Midbrain (tissue), 1 donor: ENCODE measurements at regions not wholly inside any gene's neighbourhood (a gene's known extent, or its start where the extent isn't known, plus 50 kb on each side); places are given as distances from the start of the nearest gene placed in this dataset.

Experiments used
- DNase-seq: peaks from one replicate; lab custom pipeline; 2025; lab: John Stamatoyannopoulos, UW

DNA sequence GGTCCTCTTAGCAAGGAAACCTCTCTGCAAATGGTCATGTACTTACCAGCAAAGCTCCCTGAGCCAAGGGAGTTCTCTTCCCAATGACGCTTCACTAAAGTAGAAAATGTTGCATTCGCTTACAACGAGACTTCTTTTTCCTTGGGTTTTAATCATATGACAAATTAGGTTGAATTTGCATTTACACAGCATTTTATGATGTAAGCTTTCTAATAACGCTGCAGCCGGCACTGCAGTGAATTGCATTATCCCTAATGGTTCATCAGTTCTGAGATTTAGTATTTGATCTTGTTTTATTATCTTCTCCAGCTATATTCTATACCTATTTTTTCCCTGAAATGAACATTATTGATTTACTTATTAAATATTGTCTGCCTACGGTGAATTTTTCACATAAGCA, 339.3 kb upstream of the PFKP start:
- no peak for DNase-seq

DNA sequence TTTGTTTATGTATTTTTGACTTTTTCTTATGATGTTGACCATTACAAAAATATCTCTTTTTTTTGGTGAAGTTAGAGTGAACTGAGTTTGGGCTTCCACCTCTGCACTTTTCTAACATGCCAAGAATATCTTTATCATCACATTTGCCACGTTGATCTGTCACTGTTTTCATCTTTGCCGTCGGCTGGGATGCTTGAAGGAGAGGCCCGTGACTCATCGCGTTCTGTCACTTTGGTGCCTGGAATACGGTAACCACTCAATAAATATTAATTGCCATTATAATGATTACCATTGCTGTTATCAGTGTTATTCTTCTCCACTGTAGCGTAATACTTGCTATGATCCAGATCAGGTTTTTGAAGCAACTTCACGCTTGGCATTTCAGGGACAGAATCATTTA, 350.8 kb upstream of the PFKP start:
- DNase-seq: no peak

DNA sequence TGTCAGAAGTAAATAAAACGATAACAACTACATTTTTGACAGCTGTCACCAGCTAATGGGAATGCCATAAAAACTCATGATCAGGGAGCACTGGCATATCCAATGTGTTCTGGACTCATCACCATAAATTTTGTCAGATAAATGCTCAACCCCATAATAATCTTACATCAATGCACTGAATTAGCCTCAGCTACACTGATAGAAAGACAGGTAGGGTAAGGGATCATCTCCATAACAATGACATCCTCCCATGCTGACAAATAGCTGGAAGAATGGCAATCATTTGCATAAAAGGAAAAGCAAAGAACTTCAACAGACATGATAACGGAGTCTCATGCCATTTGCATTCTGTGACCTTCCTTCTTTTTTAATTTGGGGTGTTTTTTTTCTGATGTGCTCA, 352.8 kb upstream of the PFKP start:
- no peak for DNase-seq

DNA sequence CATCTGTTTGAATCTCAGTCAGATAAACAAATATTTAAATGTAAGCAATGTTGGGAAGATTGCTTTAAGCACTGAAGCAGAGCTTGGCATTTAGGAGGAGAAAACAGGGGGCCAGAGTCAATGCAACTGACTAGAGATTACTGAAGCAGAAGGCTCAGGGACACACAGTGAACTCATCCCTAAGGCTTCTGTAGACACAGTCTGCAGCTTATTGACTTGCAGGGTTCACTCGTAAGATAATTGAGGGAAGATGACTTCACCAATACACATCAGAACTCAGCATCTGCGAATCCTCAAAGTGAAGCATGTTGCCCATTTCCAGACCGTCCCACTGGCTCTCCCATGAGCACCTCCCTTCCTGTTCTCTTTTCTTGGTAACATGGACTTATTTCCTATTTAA, 363.4 kb upstream of the PFKP start:
- DNase-seq: no peak

DNA sequence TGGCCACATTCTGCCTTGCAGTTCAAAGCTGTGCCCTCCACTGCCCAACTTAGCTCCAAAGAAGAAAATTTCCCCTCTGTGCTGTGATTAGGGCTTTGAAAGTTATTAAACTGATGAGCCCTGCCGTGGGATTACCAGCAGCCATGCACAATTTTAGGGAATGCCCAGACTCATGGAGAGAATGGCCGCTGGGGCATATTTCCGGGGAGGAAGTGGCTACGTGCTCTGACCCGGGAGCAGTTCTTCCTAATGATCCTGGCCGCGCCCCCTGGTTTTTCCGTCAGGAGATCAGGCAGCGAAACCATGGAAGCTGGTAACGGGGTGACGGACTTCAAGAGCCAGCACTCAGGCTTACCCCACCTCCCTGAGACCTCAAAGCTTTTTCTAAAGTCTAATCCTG, 365.5 kb upstream of the PFKP start:
- no peak for DNase-seq

DNA sequence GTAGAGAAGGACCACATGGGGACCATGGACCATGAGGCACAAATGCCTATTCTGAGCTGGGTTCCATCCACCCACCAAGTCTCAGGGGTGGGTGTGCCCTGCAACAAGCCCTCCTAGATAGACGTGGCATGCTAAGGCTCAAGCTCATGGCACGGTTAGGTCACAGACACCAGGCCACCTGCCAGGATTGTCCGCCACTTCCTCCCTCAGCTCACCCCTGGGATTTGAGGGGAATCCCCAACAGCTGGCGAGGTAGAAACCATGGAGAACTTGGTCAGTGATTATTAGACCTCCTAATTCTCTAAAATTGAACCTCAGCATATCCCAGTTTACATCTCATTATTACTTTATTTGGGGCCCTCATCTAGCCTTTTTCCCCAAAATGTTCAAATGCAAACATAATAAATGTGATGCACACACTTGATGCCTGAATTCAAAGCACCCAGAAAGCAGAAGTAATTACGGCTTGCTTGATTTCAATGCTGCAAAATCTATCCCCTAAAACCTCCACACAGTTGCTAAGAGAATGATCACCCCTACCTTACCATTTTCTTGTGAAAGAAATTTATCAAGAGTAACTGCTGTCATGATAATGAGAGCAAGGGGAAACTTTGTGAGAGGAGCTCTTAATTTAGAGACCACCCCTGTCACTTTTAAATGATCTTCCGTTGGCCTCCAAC, 366.6 kb upstream of the PFKP start:
- DNase-seq: no peak

DNA sequence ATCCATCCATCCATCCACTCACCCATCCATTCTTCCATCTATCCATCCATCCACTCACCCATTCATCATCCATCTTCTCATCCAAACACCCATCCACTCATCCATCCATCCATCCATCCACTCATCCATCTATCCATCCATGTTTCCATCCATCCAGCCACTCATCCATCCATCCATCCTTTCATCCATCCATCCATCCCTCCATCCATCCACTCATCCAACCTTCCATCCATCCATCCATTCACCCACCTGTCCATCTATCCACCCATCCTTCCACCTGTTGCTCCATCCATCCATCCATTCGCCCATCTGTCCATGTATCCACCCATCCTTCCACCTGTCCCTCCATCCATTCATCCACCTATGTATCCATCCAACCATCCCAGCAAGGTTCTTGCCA, 378.4 kb upstream of the PFKP start:
- DNase-seq: no peak

DNA sequence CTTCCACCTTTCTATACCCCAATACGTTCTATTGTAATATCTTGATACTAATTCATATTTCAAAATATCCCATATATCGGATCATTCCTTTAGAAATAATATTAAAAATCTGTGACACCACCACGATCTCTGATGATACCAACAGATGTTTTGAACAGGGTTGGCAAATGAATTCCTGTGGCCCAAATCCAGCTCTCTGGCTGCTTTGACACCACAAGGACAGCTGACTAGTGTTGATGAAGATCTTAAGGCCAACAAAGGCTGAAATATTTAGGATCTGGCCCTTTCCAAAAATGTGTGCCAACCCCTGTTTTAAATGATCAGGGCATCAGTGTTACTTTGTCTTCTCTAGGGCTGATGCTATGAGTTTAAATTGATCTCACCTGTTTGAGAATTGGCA, 380.7 kb upstream of the PFKP start:
- no peak for DNase-seq

DNA sequence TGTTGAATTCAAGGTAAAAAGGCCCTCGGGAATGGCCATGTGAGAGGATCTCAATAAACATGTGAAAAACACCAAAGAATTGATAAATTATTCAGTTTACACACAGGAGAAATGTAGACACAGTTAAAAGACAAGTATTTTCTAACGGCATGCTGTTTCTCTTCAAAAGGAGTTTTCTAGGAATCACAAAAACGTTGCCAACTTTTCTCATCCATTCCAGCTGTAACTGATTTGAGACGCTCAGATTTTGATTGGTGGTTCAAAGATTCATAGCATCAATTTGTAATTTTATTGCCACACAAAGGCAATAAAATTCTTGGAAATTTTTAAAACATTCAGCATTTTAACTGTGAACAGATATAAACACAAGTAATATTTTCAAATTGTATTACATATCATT, 384.9 kb upstream of the PFKP start:
- no peak for DNase-seq

DNA sequence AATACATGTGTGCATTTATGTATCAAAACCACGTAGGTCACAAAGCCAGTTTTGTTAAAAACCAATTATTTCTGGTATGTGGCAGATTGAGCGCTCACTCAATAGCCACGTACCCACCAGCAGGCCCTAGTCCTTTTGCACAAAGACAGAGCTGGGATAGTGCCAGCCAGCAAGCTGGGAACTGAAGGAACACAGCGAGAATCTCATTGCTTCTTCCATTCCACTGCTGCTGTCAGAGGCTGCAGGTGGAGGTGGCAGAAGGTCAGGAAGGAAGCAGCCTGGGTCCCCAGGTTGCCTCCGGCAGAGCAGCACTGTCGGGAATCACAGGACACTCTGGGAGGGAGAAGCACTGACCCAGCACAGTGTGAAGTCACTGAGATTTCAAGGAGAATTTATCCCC, 385.5 kb upstream of the PFKP start:
- DNase-seq: no peak

DNA sequence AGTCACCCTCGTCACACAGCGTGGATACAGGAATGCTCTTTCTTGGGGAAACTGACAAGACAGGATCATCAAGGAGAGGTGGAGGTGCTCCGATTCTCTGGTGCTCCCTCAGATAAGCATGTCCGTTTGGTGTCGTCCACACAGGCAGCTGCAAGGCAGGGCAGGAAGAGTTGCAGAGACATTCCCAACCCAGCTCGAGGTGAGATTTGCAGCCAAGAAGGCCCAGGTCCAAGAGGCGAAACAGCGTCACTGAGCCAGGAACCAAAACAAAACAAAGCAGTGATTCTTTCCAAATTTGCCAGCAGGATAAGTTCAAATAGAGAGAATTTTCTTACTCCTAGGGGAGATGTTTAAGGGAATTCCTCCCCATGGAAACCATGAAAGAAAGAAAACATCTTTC, 386.5 kb upstream of the PFKP start:
- no peak for DNase-seq

DNA sequence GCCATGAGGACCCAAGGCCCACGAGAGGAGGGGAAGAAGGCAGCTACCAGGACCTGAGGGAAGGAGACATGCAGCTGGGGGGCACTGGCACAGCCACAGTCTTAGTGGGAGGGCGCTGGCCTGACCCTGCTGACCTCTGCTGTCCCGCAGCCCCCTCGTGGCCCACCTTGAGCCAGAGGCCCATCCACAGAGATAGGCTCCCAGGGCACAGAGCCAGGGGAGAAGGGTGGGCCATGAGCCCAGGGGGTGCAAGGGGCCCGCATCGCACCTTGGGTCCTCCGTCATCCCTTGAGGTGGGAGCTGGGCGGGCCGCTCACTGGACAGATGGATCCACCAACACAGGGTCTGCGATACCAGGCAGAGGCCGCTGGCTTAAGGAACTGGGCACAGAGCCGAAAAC, 387.7 kb upstream of the PFKP start:
- no peak for DNase-seq

DNA sequence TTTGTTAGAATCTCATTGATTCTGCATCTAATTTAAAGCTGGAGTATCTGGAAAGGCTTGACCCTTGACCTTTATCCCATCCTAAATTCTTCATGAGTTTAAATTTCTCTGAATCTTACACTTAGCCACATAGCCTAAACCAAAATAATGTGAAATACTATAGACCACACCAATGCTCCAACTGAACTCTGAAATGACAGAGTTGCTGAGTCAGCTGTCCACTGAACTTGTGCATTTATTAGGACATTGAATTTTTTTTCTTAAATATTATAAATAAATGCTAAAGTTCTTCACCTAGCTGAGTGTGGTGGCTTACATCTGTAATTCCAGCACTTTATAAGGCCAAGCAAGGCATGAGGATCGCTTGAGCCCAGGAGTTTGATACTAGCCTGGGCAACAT, 390.9 kb upstream of the PFKP start:
- no peak for DNase-seq

DNA sequence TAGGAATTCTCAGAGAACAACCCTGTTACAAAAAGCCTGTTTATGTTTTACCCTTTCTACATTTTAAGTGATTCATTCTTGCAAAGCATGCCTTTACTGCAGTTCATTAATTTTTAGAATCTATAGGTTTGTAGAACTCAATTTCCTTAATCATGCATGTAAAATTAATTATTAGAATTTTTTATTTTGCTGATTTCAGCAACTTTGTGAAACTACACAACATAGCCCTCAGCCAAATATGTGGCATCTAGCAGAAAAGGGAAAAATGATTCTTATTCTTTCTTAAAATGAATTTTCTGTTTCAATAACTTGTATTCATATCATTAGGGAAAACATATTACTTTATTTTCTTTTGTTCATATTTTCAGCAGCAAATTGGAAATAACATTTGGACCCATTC, 392.9 kb upstream of the PFKP start:
- no peak for DNase-seq

DNA sequence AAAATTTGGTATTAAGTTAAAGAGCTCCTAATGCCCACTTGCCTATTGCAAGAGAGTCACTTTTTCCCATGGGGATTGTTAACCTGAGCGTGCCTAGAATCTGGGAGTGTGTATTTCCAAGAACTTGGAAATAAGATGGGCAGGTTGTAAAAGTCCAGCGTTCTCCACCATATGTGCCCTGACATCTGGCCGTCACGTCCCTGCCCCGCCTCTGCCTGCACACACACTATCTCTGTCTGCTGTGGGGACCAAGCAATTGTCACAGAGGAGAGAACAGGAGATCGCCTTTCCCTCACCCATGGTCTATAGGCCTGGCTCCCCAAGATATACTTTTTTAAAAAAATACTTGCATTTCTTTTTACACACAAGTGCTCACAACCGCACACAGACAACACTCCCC, 396.5 kb upstream of the PFKP start:
- no peak for DNase-seq

DNA sequence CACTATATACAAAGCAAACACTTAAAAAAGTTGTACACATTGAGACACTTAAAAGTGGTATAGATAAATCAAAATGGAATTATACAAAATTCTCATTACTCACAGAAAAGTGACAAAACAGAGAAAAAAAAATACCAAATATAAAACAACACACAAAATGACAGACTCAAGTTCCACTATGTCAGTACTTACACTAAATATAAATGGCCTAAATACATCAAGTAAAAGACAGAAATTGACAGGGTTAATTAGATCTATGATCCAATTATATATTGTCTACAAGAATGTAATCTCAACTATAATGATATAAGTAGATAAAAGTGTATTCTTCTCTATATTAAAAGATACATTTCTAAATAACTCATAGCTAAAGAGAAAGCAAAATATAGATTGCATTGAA, 401.6 kb upstream of the PFKP start:
- no peak for DNase-seq

DNA sequence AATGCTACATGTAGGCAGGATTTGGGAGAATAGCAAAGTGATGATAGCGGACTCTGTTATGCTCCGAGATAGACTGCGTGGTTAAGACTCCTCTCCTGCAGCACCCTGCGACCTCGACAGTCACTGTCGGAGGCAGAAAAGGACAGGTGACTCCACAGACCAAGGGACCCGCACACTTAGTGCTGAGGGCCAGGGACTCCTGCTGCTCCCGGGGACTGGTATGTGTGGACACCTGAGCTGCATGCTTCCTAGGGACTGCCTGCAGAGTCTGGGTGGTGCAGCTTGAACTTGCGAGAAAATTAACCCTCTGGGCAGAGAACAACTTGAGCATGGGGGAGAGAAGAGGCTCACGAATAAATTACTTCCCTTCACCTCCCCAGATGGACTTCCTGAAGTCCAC, 407.1 kb upstream of the PFKP start:
- DNase-seq: no peak

DNA sequence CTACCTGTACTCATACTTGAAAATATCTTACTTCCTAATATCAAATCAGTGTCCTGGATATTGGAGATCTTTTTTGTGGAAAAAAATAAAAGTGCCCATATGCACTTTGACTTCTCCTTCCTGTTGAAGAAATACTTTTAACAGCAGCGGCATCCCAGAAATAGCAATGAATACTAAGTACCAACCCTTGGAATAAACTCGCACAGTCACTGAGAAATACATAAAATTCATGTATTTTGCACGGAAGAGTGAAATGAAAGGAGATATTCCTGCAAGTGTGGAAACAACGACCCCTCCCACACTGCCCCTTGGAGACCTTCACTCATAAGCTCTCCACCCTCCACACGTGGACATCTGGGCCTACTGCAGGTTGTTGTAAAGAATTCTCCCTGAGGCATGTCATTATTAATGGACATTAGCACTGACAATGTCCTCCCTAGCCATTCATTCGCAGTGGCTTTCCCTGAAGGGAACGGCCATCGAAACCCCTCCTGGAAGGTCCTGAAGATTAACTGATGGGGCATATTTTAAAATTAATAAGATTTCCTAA, 407.6 kb upstream of the PFKP start:
- DNase-seq: no peak

DNA sequence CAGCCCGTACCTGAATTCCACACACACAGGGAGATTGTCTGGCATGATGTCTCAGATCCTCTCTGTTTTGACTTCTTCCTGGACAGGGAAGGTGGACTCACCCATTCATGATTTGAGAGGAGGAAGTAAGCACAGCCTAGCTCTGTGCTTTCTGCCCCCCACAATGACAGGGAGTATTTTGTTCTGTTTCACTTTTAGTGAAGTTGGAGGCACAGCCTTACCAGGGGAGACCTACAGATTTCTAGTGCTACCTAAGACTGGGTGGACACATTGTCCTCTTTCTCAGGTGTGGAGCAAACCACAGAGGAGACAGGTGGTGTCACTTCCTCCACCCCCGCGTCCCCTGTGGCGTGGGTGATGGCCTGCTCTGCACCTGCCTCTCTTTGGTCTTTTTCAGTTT, 408.6 kb upstream of the PFKP start:
- DNase-seq: no peak

DNA sequence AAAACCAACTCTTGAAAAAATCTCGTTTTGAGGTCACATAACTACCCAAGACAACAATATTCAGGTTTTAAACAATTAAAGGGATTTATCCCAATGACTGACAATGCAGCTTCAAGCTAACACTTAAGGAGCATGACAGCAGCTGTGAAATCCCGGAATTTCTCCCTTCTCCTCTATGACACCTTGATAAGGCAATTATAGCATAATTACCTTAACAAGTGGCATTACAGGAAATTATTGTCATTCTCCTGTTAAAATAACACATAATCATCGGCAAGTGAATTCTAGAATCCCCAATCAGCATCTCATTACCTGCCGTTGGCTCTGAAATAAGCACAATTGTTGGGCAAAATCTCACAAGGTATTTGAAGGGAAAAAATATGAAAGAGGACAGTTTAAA, 417.0 kb upstream of the PFKP start:
- no peak for DNase-seq

DNA sequence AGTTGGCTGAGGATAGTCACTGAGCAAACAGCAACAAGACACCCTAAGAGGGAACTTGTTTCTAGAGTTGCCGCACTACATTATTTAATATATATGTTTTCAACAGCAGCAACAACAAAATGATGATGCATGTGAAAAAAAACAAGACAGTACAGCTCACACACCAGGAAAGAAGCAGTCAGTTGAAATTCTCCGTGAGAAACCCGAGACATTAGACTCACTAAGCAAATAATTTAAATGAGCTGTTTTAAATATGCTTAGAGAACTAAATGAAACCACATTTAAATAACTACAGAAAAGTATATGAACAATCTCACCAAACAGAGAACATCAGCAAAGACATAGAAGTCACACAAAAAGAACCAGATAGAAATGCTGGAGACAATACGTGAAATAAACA, 426.3 kb upstream of the PFKP start:
- DNase-seq: no peak

DNA sequence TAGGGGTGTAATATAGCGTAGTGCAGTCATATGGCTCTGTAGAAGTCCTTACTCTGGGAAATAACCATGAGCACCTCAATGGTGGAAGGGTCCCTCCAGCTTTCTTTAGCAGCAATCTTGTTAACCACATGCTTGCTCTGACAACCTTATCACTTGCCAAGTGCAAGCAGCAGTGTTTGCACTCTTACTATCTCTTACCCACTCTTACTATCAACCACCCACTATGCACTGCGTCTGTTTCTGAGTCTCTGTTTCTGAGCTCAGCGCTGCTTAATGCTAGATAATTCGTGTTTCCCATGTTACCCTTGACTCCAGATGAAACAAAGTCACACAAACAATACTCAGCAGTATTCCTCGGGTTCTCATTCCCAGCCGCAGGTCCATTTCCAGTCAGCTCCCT, 433.7 kb upstream of the PFKP start:
- no peak for DNase-seq

DNA sequence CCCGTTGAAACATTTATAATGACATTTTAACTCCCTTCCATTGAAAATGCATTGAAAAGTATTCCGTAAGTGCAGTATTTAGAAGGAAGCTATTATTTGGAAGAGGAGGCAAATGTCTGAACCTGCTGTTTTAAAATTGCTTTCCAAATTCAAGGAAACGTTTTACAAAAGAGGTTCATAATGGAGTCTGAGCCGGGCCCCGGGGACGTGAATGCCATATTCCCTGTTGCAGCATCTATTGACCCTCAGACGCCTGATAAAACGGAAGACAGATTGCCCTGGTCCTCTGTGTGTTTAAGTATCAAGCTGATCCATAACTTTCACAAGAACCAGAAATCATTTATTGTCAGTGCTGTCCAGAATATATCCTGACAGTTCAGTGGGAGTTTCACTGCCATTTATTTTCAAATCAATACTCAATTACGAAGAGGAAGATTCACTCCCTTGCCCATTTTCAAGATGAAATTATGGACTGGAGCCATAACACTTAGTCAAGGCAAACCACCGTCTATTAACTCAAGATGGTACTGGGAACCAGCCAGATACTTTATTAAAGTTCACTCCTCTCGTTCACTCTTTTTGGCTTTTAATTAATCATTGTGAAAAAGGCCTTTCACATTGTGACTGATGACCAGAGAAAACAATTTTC, 435.7 kb upstream of the PFKP start:
- DNase-seq: no peak

DNA sequence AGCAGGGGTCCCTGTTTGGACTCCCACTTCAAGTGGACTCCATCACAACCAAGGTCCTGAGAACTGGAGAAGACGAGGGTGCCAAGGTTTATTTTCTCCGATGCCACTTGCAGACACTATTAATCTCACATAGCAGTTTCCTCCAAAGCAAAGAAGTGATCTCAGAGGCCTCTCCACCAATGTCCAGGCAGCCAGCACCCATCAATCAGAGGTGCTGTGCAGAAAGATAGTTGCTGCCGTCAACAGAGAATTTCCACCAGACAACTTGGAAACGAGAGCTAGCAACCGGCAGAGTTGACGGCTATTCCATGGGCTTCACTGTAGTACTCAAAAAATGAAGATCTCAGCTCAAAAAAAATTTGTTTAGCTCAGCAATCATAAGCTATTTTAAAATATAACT, 438.6 kb upstream of the PFKP start:
- DNase-seq: no peak
